ENCODE measurements at regions not wholly inside any gene's neighbourhood (a gene's known extent, or its start where the extent isn't known, plus 50 kb on each side); places are given as distances from the start of the nearest gene placed in this dataset.

DNA sequence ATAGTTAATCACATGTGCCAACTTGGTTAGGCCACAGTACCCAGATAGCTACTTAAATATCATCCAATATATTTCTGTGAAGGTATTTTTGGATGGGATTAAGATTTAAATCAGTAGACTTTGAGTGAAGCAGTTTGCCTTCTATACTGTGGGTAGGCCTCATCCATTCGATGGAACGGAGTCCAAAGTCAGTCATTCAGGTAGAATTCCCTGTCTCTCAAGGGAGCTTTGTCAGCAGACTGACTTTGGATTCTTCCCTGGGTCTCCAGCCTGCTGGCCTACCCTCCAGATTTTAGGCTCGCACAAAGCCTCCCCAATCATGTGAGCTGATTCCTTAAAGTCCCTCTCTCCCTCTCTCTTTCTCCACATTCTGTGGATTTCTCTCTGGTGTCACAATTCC is 145.1 kb upstream of the MAGI3 start:
- TF ChIP-seq, protein P1, sequence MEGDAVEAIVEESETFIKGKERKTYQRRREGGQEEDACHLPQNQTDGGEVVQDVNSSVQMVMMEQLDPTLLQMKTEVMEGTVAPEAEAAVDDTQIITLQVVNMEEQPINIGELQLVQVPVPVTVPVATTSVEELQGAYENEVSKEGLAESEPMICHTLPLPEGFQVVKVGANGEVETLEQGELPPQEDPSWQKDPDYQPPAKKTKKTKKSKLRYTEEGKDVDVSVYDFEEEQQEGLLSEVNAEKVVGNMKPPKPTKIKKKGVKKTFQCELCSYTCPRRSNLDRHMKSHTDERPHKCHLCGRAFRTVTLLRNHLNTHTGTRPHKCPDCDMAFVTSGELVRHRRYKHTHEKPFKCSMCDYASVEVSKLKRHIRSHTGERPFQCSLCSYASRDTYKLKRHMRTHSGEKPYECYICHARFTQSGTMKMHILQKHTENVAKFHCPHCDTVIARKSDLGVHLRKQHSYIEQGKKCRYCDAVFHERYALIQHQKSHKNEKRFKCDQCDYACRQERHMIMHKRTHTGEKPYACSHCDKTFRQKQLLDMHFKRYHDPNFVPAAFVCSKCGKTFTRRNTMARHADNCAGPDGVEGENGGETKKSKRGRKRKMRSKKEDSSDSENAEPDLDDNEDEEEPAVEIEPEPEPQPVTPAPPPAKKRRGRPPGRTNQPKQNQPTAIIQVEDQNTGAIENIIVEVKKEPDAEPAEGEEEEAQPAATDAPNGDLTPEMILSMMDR (IDR thresholded peaks at IDR 0.05), result no peak
- TF ChIP-seq POLR2A (IDR thresholded peaks at IDR 0.05), result no peak

Measured in thyroid gland (tissue), 4 donors.